Iris pigment epithelial cell (primary cell): ENCODE measurements at regions not wholly inside any gene's neighbourhood (a gene's known extent, or its start where the extent isn't known, plus 50 kb on each side); places are given as distances from the start of the nearest gene placed in this dataset.

ENCODE experiments used
- DNase-seq: peaks from one replicate; pipeline ENCODE4 v3.0.0-alpha.2; 2011; ENCODE audit warnings: low read depth

DNA sequence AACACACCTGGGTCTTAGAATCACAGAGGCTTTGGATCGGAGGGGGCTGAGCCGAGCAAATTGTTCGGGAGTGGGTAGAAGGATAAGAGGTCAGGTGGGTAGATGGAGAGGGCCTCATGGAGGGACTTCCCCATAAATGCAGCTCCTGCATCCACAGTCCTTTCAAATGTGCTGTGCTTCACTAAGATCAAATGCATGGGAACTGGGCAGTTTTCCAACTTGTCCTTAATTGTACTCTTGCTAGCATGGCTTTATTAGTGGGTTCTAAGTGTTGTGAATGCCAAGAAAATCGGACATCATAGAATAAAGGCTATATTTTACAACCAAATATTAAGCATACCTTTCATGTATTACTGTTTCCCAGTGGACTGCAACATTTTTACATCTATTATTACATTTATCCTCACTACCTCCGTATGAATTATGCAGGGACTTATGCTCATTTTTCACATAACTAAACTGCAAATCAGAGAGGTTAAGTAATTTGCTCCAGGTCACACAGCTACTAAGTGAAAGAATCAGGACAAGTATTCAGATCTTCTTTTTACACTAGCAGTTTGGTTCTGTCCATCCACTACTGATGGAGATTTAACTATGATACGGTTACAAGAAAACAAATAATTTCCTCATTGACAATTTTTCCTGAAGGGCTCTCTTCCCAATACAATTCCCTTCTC lies 174.5 kb upstream of the RUNX1 start:
- DNase-seq = no peak

GRCh38 chr21:35222541-35222941 lies 173.4 kb upstream of the RUNX1 start:
- DNase-seq = no peak

GRCh38 chr21:35222021-35222420 lies 172.9 kb upstream of the RUNX1 start:
- DNase-seq = no peak

DNA sequence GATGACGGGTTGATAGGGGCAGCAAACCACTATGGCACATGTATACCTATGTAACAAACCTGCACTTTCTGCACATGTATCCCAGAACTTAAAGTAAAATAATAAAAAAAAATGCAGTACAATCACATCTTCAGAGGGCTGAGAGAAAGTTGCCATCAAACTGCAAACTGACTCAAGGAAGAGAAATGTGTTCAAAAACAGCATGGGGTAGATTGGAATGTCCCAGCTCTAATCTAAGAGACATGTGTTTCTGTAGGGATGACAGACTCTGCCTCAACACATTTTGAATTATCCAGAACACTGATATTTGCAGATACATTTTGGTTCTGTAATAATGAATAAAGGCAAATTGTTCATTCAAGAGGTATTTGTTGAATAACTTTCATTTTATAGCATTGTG lies 171.2 kb upstream of the RUNX1 start:
- peak; percentile 68 for DNase-seq

DNA sequence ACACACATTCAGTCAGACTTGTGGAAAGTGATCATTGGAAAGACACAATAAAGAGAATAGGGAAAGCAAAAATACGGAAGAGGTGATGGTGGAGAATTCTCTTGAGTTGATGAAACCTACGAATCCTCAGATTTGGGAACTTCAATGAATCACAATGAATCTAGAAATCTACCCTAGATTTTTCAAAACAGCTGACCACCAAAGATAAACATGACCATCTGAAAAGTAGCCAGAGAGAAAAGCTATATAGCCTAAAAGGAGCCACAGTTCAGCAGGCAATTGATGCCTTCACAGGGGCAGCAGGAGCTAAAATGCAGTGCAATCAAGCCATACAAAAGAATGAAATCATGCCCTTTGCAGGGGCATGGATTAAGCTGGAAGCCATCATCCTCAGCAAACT lies 170.6 kb upstream of the RUNX1 start:
- DNase-seq = no peak

- no peak for DNase-seq
Measured at GRCh38 chr21:35219291-35219690, 170.2 kb upstream of the RUNX1 start.

DNA sequence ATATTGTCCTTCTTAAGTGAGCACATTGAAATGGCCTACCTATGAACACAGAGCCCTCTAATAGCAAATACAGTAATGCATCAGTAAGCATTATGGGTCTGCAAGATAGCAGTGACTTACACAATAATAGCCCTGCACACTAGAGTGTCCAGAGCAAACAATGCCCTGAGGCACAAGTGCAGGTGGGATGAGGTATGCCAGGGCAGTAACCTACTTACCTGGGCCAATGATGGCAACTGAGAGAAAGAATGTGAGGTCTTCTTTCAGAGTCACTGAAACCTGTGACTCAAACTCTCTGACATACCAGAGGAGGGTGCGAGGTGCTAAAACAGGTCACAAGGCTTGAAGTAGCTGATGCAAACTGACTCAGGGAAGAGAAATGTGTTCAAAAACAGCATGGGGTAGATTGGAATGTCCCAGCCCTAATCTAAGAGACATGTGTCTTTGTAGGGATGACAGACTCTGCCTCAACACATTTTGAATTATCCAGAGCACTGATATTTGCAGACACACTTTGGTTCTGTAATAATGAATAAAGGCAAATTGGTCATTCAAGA lies 168.5 kb upstream of the RUNX1 start:
- peak; percentile 90 for DNase-seq

GRCh38 chr21:35216996-35217395 lies 167.9 kb upstream of the RUNX1 start:
- DNase-seq = no peak

GRCh38 chr21:35215870-35216269 lies 166.8 kb upstream of the RUNX1 start:
- no peak for DNase-seq

DNA sequence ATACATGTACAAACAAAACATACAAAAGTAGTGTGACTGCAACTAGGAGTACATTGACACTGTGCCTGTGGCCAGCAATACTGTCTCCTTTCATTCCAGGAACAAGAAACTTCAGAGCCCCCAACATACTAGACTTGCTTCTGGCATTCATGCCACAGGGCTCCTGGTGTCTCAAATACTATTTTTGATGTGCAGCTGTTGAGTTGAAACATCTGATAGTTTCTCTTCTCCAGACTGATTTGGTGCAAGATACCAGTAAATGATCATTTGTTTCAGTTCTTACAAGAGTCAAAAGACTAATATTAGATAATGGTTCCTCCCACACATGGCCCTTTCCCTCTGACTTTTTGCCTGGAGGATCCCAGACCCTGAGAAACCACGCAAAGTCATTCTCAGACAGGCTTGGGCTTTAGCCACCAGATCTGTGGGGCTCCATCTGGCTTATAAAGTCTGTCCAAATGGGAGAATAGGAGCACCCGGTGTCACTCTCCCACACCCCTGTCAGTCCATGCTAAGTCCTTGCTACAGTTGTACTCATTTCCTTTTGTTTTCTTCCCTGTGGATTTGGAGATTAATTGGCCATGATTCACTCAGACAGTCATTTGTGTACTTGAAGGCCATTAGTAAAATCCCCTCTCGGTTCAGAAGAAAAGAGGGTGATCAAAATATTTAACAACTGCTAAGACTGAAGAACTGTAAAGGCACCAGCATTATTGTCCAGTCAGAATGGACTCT lies 163.5 kb upstream of the RUNX1 start:
- DNase-seq = peak; percentile 72

DNA sequence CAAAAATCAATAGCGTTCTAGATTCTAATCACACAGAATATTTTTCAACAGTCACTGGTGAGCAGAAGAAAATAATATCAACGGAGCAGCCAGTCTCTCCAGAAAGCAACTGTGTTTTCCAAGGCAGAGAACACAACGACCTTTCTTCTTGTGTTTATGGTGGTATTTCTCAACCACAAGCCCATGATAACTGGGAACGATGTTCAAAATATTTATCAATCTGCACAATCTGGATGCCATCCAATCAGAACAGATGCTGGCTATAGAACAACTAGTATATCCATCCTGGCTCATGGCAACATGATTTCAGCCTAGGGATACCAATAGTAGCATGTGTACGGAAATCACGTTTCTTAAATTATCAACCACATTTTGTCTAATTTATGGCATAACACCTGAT lies 162.7 kb upstream of the RUNX1 start:
- peak; percentile 85 for DNase-seq

DNA sequence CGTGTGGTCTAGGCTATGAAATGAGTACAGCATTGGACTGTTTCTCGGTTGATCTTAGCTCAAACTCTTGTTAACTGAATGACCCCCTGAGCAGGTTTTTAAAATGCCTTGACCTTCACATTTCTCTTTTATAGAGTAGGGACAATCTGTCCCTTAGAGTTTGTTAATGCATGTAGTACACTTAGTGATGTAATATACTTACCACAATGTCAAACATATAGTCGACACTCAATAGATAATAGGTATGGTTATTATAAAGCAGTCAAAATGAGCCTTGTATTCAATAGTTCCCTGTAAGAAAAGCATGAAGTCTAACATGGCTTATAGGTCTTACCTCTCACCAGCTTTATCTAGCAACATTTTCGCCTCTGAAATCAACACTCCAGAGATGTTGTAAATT lies 161.0 kb upstream of the RUNX1 start:
- DNase-seq = no peak

GRCh38 chr21:35208810-35209517 lies 159.9 kb upstream of the RUNX1 start:
- peak; percentile 80 for DNase-seq

- no peak for DNase-seq
Measured at GRCh38 chr21:35208104-35208503, 159.0 kb upstream of the RUNX1 start.

DNA sequence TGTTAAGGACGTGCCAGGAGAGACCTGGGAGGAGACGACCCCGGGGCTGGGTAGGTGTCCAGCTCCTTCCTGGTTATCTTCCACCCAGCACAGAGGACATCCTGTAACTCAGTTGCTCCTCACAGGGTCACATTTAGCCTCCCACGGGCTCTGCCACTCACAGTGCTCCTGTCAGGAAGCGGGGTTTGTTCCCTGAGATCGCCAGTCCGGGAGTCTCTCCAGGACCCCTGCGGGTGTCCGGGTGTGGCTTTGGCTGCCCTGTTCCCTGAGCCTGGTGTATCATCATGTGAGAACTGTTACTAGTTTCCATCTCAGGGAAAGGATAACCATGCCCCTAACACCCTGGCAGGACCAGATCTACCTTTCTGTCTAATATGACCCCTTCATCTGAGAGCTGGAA lies 158.2 kb upstream of the RUNX1 start:
- no peak for DNase-seq

DNA sequence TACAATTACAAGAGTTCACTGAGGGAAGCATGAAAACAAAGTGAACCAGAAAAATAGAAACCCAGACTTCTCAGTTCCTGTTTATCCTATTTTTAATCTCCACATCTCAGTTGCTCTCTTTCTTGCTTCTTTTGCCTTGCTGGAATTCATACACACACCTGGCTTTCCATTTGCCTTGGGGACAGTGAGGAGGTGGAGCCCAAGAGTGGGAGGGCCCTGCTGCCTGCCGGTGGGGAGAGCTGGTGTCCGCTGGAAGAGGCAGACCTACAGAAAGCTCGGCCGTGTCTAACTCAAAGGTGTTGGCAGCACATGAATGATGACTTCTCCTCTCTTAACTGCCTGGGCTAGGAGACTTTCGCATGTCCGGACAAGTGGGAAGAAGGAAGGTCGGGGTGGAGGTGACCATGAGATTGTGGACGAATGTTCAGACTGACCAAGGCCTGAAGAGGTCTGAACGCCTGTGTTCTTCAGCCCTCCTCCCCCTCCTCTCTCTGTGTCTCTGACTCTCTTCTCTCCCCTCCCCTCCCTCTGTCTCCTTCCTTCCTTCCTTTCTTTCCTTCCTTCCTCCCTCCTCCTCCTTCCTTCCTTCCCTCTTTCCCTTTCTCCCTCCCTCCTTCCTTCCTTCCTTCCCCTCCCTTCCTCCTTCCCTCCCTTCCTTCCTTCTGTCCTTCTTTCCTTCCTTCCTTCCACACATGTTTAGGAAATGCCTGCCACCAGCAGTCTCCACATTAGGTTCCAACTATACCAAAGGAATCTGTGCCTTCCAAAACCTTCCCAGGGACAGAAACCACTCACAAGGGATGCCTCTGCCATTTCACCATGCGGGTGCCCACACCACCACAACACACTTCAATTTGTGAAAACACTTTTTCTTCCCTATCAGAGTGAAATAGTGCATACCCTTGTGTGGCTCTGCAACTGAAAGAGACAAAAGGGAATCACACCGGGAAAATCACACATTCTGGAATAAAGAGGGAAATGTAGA lies 157.3 kb upstream of the RUNX1 start:
- no peak for DNase-seq

DNA sequence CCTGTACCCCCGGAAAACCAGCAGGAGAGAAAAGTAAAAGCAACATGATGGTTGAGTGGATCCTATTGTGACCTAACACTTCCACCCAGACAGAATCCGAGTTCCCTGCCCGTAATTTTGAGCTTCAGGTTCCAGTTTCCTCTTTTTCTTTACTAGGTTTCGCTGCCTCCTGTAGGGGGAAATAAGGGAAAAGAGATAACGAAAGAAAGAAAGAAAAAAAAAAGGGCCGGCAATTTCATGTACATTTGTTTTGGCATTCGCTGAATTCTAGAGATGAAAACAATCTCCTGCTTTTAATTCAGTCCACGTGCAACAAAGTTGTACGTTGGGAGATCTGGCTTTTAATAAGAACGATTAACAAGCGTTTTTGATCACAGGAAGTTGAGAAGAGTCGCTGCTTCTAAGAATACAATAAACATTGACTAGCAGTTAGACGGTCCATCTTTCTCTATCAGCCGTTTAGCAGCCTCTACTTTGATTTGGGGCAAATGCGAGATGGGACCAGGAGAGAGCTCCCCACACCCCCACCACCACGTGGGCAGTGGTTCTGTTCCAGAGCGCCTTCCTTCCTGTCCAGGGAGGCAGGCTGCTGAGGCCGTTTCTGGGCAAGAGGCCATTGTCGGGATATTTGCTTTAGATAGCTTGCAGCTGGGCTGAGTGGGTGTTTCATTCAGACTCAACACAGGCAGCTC lies 155.9 kb upstream of the RUNX1 start:
- peak; percentile 98 for DNase-seq

- DNase-seq = peak; percentile 64
Measured at GRCh38 chr21:35204125-35204524, 155.0 kb upstream of the RUNX1 start.

DNA sequence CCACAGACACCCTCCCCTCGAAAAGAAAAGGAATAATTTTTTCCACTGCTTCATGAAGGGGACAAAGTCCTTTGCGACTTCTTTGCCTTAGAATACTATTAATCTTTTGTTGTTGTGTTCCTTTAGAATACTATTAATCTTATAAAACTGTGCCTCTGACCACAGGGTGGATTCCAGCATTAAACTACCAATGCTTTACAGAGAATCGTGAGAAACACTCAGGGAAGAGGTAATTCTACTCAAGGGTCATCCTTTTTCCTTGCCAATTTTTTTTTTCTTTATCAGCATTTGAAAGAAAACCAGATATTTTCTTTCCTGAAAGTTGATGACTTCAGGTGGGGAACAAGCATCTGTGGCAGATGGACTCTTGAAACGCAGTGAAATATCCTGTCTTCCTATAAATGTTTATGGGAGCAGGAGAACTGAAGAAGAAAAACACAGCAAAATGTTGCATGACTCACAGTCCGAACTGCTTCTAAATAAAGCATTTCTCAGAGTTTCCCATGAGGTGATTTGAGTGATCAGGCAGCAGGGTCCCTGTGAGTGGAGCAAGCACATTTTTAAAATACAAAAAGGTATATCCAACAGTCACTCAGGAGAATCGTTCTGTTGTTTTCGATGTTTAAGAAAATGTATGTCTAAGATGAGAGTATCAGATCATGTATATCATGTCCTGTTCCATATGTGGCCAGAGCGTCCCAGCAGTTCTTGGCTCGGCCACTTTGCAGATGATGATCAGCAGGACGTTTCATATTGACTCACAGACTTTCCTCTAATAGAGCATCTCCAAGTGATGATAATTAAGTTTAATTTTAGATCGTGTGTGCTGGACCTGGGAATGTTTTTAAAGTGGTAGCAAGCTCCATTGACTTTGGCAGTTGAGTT lies 154.2 kb upstream of the RUNX1 start:
- DNase-seq = peak; percentile 95

DNA sequence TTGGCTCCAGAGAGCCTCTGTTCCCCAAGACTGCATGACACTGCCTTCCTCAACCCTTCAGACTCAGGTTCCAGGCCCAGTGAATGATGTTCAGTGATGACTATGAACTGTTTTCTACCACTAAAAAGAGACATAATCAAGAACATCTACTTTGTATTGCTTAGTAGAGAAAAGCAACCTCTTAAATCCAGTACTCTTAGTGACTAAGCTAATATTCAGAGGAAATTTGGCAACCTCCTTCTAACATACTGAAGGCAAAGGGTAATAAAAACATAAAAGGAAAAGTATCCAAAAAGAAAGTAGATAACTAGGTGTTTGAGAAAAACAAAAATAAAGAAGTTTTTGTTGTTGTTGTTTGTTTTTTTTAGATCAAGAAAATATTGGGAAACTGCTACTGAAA lies 153.3 kb upstream of the RUNX1 start:
- peak; percentile 72 for DNase-seq
